HG03439 (cell line): ENCODE measurements at regions not wholly inside any gene's neighbourhood (a gene's known extent, or its start where the extent isn't known, plus 50 kb on each side); places are given as distances from the start of the nearest gene placed in this dataset.
"Not testable (repeated sequence)": the region's sequence is repeated elsewhere in the genome, so short reads cannot be mapped to it uniquely, and the experiment has no call there.

Source experiments
- ATAC-seq: cut with Tn5 transposase; IDR thresholded peaks from one replicate; pipeline ENCODE4 v1.9.1; 2021; ENCODE audit warnings: mild to moderate bottlenecking, moderate library complexity; ENCODE audit not compliant: unreplicated experiment

DNA sequence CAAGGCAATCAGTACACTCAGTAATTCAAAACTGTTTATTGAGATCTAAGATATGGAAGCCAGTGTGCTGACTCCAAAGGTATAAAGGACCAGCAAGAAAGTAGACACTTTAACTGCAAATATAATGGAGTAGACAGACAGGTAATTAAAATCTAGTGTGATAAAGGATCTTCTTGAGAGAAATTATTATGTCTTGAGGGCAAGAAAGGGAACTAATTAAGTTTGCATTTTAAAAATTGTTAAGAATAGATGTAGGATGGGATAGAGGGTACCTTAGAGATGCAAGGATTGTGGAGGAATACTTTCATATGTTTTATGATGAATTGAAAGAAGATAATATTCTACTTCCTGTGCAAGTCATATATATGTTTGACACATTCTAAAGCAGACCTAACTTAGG, 825.3 kb downstream of the LTN1 start:
- no peak for ATAC-seq

DNA sequence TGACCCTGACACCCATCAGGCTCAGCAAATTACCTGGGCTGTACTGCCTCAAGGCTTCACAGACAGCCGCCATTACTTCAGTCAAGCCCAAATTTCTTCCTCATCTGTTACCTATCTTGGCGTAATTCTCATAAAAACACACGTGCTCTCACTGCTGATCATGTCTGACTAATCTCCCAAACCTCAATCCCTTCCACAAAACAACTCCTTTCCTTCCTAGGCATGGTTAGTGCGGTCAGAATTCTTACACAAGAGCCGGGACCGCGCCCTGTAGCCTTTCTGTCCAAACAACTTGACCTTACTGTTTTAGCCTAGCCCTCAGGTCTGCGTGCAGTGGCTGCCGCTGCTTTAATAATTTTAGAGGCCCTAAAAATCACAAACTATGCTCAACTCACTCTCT, 828.2 kb downstream of the LTN1 start:
- ATAC-seq, result not testable (repeated sequence)

DNA sequence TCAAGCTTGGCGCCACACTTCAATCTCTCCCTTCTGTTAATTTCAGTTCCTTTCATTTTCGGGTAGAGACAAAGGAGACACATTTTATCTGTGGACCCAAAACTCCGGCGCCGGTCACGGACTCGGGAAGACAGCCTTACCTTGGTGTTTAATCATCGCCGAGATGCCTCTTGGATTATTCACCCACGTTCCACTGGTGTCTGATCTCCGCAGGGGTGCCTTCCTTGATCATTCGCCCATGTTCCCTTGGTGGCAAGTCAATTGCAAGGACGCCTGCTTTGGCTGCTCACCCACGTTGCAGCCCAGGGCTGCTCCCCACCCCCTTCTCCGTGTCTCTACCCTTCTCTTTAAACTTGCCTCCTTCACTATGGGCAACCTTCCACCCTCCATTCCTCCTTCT, 830.6 kb downstream of the LTN1 start:
- not testable (repeated sequence) for ATAC-seq

DNA sequence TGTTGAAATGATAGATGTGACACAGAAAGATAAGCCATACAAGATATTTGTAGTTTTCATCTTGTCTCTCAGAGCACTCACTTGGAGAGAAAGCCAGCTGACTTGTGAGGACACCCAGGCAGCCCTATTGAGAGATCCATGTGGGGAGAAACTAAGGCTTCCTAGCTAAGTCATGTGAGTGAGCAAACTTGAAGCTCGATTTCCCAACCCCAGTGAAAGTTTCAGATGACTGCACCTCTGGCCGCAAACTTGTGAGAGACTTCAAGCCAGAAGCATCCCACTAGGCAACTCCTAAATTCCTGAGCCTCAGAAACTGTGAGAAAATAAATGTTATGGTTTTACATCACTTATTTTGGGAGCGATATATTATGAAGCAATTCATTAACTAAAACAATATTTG, 832.3 kb downstream of the LTN1 start:
- no peak for ATAC-seq

DNA sequence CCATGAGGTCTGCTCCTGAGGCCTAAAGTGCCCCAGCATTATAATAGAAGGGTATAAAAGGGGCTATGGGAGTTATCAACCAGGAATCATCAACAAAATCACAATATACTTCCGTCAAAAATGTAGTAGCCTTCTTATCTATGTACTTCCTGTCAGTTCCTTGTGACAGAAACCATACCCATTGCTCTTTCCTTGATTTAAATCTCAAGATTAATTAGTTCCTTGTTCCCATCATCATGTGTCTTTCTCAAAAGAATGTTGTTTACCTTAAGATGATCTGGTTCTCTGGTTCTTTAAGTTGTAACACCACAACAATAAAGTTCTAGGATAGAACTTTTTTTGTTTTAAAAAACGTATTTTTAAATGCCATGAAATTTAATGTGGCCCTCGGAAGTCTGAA, 833.3 kb downstream of the LTN1 start:
- no peak for ATAC-seq

DNA sequence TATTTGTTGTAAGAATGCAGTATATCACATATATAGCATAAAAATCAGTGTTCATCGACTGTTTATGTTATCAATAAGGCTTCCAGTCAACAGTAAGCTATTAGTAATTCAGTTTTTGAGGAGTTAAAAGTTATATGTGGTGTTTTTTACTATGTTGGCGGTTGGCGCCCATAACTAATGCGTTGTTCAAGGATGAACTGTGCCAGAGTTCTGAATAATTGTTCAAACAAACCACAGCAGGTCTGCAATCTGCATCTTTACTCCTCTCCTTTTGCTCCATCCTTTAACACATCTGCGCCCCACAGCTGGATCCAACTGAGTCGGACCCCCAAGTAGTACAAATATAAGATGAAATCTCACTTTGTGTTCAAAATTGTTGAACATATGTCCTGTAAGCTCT, 836.1 kb downstream of the LTN1 start:
- ATAC-seq, result no peak

DNA sequence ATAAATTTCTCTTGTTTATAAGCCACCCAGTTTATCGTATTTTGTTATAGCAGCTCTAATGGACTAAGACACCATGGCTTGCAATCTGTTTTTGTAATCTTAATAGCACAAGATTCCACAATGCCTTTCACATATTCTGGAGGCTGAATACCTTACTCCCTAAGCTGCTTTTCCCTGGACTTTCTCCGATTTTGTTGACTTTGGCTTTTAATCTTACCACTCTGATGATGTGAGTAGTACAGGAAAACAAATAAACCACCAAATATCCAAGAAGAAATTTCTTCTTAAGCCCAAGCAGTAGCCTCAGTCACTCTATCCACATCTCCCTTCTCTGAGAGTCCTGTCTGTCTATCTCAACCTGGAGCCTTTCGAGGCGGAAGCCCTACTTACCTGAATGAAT, 838.6 kb downstream of the LTN1 start:
- no peak for ATAC-seq

DNA sequence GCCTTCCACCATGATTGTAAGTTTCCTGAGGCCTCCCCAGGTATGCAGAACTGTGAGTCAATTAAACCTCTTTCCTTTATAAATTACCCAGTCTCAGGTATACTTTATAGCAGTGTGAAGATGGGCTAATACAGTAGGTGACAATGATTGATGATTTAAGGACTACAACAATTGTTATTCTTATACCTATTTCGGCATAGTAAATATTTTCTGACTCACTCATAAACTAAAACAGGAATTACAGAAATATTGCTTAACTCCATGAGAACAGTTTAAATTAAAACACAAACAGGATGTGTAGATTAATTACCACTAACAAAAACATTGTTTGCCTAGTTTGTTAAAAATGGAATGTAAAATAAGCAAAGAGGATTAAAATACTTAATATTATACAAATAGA, 839.9 kb downstream of the LTN1 start:
- no peak for ATAC-seq

DNA sequence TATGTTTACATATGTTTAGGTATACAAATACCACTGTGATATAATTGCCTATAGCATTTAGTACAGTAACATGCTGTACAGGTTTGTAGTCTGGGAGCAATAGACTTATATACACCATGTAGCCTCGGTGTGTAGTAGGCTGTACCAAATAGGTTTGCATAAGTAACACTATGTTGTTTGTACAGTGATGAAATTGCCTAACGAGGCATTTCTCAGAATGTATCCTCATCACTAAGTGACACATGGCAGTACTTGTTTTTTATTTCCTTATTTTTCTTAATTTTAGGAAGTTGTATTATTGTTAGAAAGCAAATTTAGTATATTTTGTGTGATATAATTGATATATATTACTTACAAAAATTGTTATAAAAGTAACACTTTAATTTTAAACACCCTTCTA, 840.9 kb downstream of the LTN1 start:
- ATAC-seq, result no peak

DNA sequence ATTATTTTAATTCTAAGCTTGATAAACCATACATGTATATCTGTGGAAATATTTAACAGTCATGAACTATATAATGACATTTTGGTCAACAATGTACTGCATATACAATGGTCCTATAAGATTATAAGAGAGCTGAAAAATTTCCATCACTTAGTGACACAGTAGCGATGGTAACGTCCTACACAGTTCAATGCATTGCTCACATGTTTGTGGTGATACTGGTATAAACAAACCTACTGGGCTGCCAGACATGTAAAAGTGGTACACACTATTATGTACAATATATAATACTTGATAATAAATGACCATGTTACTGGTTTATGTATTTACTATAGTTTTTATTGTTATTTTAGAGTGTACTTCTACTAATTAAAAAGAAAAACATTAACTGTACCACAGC, 841.9 kb downstream of the LTN1 start:
- no peak for ATAC-seq

DNA sequence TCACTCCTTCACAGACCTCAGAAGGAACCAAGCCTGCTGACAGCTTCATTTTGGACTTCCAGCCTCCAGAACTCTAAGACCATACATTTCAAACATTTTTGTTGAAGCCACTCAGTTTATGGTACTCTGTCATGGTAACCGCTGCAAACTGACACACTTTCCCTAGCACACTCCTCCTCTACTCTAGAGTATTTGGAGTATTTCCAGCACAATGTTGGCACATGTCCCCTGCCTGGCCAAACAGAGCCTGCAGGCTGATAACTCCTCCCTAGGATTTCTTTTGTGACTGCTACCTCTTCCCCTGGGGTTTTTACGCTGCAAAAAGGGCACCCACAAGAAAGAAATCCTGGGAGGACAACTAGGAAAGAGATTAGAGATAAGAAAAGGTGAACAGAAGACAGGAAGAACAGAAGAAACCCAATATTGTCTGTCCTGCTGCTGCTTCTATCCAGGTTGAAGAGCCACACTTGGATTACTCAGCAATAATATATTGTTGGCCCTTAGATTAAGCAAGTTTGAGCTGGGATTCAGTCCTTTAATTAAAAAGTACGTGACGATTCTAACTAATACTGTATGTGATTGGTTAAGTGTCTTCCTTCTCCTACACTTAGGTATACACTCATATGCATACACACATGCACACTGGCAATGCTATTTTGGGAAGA, 844.1 kb downstream of the LTN1 start:
- ATAC-seq, result no peak

DNA sequence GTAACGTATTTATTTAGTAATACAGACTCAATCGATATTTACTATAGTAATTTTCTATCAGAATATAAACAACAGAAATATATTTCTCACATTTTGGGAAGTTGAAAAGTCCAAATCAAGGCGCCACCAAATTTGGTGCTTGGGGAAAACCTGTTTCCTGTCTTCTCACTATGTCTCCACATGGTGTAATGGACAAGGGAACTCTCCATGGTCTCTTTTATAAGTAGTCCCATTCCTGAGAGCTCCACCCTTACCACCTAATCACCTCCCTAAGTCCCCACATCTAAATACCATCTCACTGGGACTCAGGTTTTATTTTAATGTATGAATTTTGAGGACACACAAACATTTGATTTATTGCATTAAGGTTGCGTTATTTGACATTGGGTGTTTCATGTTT, 848.0 kb downstream of the LTN1 start:
- no peak for ATAC-seq

DNA sequence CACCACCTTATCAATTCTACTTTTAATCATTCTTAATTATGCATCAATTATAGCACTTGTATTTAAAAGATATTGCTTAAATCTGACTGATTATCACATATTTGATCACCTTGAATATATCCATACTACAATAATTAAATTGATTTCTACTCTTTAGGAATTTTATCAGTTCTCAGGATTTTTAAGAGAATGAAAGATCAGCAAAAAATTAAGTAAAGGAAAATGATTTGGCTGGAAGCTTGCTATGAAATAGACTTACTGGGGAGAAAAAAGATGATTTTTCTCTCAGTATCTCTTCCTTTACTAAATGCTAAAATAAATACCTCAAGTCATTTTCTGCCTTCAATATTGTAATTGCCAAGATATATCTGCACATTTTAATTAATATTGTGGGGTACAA, 848.6 kb downstream of the LTN1 start:
- no peak for ATAC-seq

DNA sequence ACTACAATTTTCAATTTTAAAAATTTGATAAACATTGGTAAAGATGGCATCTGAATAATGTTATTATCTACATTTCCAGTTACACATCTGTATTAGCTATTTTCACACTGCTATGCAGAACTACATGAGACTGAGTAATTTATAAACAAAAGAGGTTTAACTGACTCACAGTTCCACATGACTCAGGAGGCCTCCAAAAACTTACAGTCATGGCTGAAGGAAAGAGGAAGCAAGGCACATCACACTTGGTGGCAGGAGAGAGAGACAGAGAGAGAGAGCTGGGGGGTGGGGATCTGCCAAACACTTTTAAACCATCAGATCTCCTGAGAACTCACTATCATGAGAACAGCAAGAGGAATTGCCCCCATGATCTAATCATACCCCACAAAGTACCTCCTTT, 850.0 kb downstream of the LTN1 start:
- ATAC-seq, result no peak

DNA sequence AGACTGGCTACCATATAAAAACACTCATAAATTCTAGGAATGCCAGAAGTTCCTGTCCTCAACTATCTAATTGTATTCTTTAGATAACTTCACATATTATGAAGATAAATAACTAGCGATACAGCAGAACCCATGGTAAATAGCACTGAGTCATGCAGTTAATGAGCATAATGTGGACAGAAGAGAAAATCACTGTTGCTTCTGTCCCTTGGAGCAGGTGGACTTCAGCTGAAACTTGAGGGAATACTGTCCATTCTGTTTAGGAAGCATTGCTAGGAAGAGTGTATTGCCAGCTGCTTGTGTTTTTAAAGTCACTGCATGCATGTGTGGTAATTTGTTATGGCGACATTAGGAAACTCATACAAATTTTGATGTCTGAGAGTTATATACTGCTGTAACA, 854.4 kb downstream of the LTN1 start:
- no peak for ATAC-seq

DNA sequence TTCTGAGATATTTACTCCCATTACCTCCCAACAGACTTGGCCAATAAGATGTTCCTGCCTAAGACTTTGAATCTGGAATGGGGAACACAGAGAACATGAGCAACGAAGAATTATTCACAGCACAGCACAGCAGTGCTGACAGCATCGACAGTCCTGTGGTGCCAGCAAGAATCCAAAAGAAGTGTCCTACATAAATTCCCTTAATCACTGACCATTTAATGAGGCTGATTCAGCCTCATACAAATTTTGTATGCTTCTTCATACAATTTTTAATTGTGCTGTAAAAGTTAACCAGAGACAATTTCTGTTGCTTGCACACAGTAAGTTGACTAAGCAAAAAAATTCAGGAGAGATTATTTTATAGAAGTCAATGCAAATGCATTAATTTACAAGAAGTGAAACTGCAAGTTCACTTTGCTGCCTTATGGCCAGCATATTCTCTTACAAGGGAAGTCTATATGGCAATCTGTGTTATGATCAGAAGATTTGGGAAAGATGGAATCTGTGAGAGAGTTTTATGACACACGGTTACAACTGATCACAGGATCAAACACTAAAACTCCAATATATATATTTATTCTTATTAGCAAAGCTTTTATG, 855.9 kb downstream of the LTN1 start:
- ATAC-seq, result no peak

DNA sequence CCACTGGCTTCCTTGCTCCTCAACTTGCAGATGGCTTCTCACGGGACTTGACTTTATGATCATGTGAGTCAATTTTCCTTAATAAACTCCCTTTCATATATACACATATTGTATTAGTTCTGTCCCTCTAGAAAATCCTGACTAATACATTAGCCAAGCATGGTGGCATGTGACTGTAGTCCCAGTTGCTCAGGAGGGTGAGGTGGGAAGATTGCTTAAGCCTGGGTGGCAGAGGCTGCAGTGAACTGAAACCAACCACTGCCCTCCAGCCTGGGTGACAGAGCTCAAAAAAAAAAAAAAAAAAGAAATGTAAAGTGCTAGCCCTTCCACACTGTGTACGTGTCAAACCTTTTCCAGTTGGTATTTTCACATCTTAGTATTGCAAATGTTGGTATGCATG, 857.0 kb downstream of the LTN1 start:
- ATAC-seq, result no peak

DNA sequence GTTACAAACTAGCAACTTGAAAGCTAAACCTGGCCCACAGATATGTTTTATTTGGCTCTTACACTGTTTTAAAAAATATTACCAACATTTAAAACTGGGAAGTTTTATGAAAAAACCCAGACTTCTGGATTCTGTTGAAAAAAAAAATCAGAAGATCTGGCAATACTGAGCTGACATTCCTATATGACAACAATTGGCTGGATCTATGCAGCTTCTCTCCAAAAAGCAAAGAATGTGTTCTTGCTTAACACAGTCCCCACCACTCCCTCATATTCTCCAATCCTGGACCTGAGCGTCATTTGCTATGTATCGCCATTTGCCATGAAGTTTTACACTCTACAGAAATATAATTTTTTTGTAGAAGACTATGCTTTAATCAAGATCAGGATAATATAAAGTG, 859.6 kb downstream of the LTN1 start:
- no peak for ATAC-seq

DNA sequence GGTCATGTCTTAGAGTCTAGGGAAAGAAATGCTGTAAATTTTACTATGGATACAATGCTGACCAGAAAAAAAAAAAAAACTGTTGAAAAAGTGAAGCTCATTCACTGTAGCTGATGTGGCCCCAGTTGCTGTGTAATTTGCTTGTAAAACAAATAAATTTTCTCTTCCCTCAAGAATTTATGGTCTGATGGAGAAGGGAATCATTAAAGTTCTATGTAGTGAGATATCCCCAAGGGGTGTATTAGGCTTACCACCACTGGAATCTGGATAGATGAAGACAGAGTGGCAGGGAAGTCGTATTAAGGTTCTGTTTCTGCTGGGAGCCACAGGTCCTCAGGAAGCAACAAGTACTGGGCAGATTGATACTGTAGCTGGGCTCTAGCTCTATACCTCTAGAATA, 860.0 kb downstream of the LTN1 start:
- ATAC-seq, result no peak

DNA sequence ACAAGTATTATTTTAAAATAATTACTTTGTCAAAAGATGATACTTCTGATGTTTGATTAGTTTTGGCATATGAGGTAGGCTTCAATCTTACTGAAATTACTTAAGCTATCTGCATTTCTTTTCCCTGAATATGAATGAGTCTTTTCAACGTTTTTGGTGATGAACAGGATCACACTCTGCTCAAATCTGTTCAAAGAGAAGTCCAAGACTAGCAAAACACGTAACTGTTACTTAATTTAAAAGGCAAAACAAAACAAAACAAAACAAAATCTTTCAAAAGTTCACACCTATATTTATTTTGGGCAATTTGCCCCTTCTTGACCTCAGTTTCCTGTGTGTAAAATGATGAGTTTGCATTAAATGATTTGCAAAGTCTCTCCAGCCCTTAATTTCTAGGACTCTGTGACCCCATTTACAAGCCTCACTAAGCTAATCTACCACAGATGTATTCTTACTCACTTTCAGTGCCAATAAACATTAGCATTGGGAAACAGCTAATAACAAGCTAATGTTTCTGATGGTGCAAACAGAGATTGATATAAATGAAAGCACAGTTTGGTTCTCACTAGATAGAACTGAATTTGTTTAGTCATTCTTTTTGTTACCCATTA, 865.4 kb downstream of the LTN1 start:
- no peak for ATAC-seq

DNA sequence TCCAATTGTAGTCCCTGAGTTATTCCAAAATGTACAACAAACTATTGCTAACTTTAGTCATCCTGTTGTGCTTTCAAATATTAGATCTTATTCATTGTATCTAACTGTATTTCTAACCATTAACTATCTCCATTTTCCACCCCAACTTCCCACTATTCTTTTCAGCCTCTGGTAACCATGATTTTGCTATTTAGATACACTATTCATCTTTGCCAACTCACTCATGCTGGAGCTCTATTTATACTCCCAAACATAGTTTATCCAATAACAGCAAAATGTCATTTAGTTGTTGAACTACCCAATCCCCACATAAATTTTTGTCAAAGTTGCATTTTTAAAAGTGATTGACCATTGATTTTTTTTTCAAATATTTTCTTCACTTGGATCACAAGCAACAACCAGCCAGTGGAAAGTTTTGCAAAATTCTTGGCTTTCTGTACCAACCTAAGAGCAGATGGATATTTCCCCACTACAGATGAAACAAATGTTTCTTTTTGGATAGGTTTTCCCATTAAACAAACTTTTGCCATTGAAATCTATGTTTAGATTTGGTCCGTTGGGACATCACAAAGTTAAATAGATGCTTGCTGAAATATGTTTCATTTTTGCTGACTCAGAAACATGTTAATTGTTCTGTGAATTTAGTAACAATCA, 866.0 kb downstream of the LTN1 start:
- ATAC-seq, result no peak

DNA sequence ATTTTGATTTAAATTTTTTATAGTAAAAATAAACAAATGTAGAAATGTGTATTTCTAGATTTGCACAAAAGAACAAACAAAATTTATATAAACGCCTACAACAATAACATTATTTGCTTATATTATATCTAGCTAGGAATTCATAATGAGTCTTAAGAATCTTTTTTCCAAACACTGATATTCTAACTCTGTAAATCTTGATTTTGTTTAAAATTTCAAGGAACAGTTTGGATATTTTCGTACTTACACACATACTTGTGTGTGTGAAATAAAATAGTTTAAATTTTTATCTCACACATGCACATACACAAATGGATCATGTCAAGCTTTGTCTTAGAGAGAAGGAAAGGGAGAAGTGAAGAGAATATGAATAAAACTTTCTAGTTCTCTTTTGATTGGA, 868.1 kb downstream of the LTN1 start:
- ATAC-seq, result no peak
